Chondrocyte (in vitro differentiated cells): ENCODE measurements at regions not wholly inside any gene's neighbourhood (a gene's known extent, or its start where the extent isn't known, plus 50 kb on each side); places are given as distances from the start of the nearest gene placed in this dataset.

ENCODE experiments used
- DNase-seq: peaks from one replicate; pipeline ENCODE4 v3.0.0; 2021; ENCODE audit warnings: mixed read lengths, low spot score
- H3K27ac Mint-ChIP-seq: one replicate; pipeline ENCODE4 v1.8.0; 2021; ENCODE audit warnings: mild to moderate bottlenecking, moderate library complexity, mixed read lengths; ENCODE audit not compliant: unreplicated experiment
- H3K27me3 Mint-ChIP-seq: 2 replicates; pipeline ENCODE4 v1.8.0; 2021; ENCODE audit warnings: low read depth, mixed read lengths
- H3K36me3 Mint-ChIP-seq: 2 replicates; pipeline ENCODE4 v1.8.0; 2021; ENCODE audit warnings: low read depth, mixed read lengths
- H3K4me1 Mint-ChIP-seq: 2 replicates; pipeline ENCODE4 v1.8.0; 2021; ENCODE audit warnings: low read depth, mild to moderate bottlenecking, mixed read lengths
- H3K4me3 Mint-ChIP-seq: one replicate; pipeline ENCODE4 v1.8.0; 2021; ENCODE audit warnings: mild to moderate bottlenecking, moderate library complexity, mixed read lengths; ENCODE audit not compliant: unreplicated experiment
- H3K9me3 Mint-ChIP-seq: 2 replicates; pipeline ENCODE4 v1.8.0; 2021; ENCODE audit warnings: low read depth, mixed read lengths
- CTCF ChIP-seq: fragments of 200-600 bp; sonication (generic); IDR thresholded peaks from 2 replicates; pipeline ENCODE4 v1.5.0; 2021; ENCODE audit warnings: antibody characterized with exemption, mild to moderate bottlenecking, moderate library complexity

GRCh38 chr1:194230351-194231144 lies 1044.1 kb upstream of the B3GALT2 start:
- Mint-ChIP-seq H3K27ac (no peak overlapping the region), H3K36me3 (no peaks in the 10 kb centered on the region), H3K9me3 (no peaks in the 10 kb centered on the region), H3K4me1 (peaks cover 16% of the 10 kb centered on the region), H3K27me3 (no peaks in the 10 kb centered on the region), H3K4me3 (no peak overlapping the region)
- no peak for TF ChIP-seq CTCF
- no peak for DNase-seq

GRCh38 chr1:194228427-194228826 lies 1042.0 kb upstream of the B3GALT2 start:
- H3K4me3 Mint-ChIP-seq: no peak overlapping the region
- no peak for DNase-seq
- H3K4me1 Mint-ChIP-seq: peaks cover 8% of the 10 kb centered on the region
- H3K36me3 Mint-ChIP-seq: no peaks in the 10 kb centered on the region
- H3K27ac Mint-ChIP-seq: no peak overlapping the region
- H3K27me3 Mint-ChIP-seq: no peaks in the 10 kb centered on the region
- no peak for TF ChIP-seq CTCF
- H3K9me3 Mint-ChIP-seq: peaks cover 5% of the 10 kb centered on the region

- no peaks in the 10 kb centered on the region for H3K27me3 Mint-ChIP-seq
- H3K4me1 Mint-ChIP-seq: no peaks in the 10 kb centered on the region
- H3K36me3 Mint-ChIP-seq: no peaks in the 10 kb centered on the region
- DNase-seq: no peak
- H3K27ac Mint-ChIP-seq: no peak overlapping the region
- no peak for TF ChIP-seq CTCF
- peaks cover 8% of the 10 kb centered on the region for H3K9me3 Mint-ChIP-seq
- no peak overlapping the region for H3K4me3 Mint-ChIP-seq
These were observed 1040.7 kb upstream of the B3GALT2 start for GRCh38 chr1:194227161-194227560.

- no peak for TF ChIP-seq CTCF
- no peaks in the 10 kb centered on the region for H3K27me3 Mint-ChIP-seq
- H3K4me3 Mint-ChIP-seq: no peak overlapping the region
- no peaks in the 10 kb centered on the region for H3K4me1 Mint-ChIP-seq
- H3K36me3 Mint-ChIP-seq: no peaks in the 10 kb centered on the region
- peaks cover 8% of the 10 kb centered on the region for H3K9me3 Mint-ChIP-seq
- H3K27ac Mint-ChIP-seq: no peak overlapping the region
- DNase-seq: no peak
These were observed 1039.4 kb upstream of the B3GALT2 start for GRCh38 chr1:194225821-194226220.

GRCh38 chr1:194223596-194223995 lies 1037.2 kb upstream of the B3GALT2 start:
- H3K27ac Mint-ChIP-seq: no peak overlapping the region
- H3K9me3 Mint-ChIP-seq: peaks cover 8% of the 10 kb centered on the region
- no peak for DNase-seq
- peaks cover 3% of the 10 kb centered on the region for H3K27me3 Mint-ChIP-seq
- no peak overlapping the region for H3K4me3 Mint-ChIP-seq
- H3K36me3 Mint-ChIP-seq: no peaks in the 10 kb centered on the region
- H3K4me1 Mint-ChIP-seq: no peaks in the 10 kb centered on the region
- no peak for TF ChIP-seq CTCF
